ENCODE measurements at regions not wholly inside any gene's neighbourhood (a gene's known extent, or its start where the extent isn't known, plus 50 kb on each side); places are given as distances from the start of the nearest gene placed in this dataset.

GRCh38 chr5:174608631-174609097 lies 115.7 kb upstream of the MSX2 start:
- no peak overlapping the region for H2AK5ac ChIP-seq (ENCODE audit: low read depth, low read length)
- no peak overlapping the region for H3K14ac ChIP-seq (ENCODE audit: insufficient read length)
- no peak overlapping the region for H4K5ac ChIP-seq (ENCODE audit: insufficient read length, low read depth, low read length)
- TF ChIP-seq MAFK (IDR thresholded peaks at IDR 0.05; ENCODE audit: low read depth, low read length) = peak; percentile 80
- no peak for TF ChIP-seq GTF2F1 (IDR thresholded peaks at IDR 0.05; ENCODE audit: borderline replicate concordance, low read depth, low read length)
- POLR2A ChIA-PET (ENCODE audit: partially characterized antibody) = no interaction called here
- H3K18ac ChIP-seq (ENCODE audit: extremely low read depth, low read length) = no peak overlapping the region
- no peak overlapping the region for H2BK15ac ChIP-seq (ENCODE audit: low read length)
- CTCF ChIA-PET (ENCODE audit: partially characterized antibody) = interaction anchor here (1.5 kb wide), 1 partner anchor 27 kb away, joined by 5 read pairs; no protein-coding TSS in a partner anchor
- H3K27ac ChIP-seq (ENCODE audit: low read depth, low read length) = no peak overlapping the region
- H3K79me1 ChIP-seq (ENCODE audit: low read depth, low read length) = no peaks in the 10 kb centered on the region
- H3K4me2 ChIP-seq (ENCODE audit: insufficient read depth in 1 of 2, low read depth in 2 of 2, low read length in 2 of 2) = no peak overlapping the region
- H4K8ac ChIP-seq (ENCODE audit: extremely low read depth, insufficient read depth, low read length) = peak overlapping the region; percentile 19; the same call in 1 of the 2 replicates
- FAIRE-seq (no peak), DNase-seq (ENCODE audit: low read depth in 1 of 2, low spot score in 2 of 2) (no peak)
- H3K23ac ChIP-seq (ENCODE audit: insufficient read length) = no peak overlapping the region
- no peak overlapping the region for H2BK120ac ChIP-seq (replicated peaks; ENCODE audit: low read depth, low read length)
- H3K9ac ChIP-seq (replicated peaks in 1 of 4; ENCODE audit: extremely low read depth in 1 of 4, low read depth in 3 of 4, low read length in 3 of 4) = no peak overlapping the region
- H4K20me1 ChIP-seq (replicated peaks in 1 of 2; ENCODE audit: control insufficient read depth in 1 of 2, insufficient read depth in 2 of 2, low read length in 2 of 2) = no peaks in the 10 kb centered on the region
- no peaks in the 10 kb centered on the region for H3K27me3 ChIP-seq (replicated peaks in 1 of 4; ENCODE audit: control insufficient read depth in 3 of 4, extremely low read depth in 1 of 4, insufficient read depth in 3 of 4, low read length in 3 of 4)
- 82% methylated on average over 14 of the region's 14 CpGs; no CpG with 5 or more reads in 1 of the 2 experiments for WGBS, 2 experiments (ENCODE audit: extremely low coverage in 1 of 2, insufficient coverage in 1 of 2, insufficient read length in 1 of 2, insufficient replicate concordance in 2 of 2, low coverage in 1 of 2, low lambda C conversion rate in 2 of 2, missing lambda C conversion rate in 1 of 2)
- no peaks in the 10 kb centered on the region for H3K4me1 ChIP-seq (replicated peaks in 1 of 4; ENCODE audit: control insufficient read depth in 3 of 4, insufficient read depth in 4 of 4, low read length in 3 of 4)
- no peak overlapping the region for H3K56ac ChIP-seq (replicated peaks; ENCODE audit: insufficient read length, low read depth, low read length)
- H3K36me3 ChIP-seq (ENCODE audit: control insufficient read depth in 2 of 4, insufficient read depth in 4 of 4, low read length in 3 of 4) = no peaks in the 10 kb centered on the region
- H3K79me2 ChIP-seq (ENCODE audit: control insufficient read depth in 1 of 2, insufficient read depth in 2 of 2, low read length in 2 of 2) = no peaks in the 10 kb centered on the region
- no peak overlapping the region for H4K91ac ChIP-seq (replicated peaks; ENCODE audit: insufficient read length, low read length)
- H2BK12ac ChIP-seq (ENCODE audit: low read depth, low read length) = 0 out of 2 replicates have a peak overlapping the region, but pooled peaks have one; percentile 17
- H3K9me3 ChIP-seq (ENCODE audit: insufficient read depth in 2 of 2, low read depth in 1 of 2, low read length in 1 of 2) = peaks cover 0 to 3% of the 10 kb centered on the region in 2 experiments; a peak in 1 of 4 replicates
- no peak overlapping the region for H3K4me3 ChIP-seq (ENCODE audit: extremely low read depth in 1 of 4, insufficient read depth in 2 of 4, low read depth in 3 of 4, low read length in 4 of 4)
- no peak overlapping the region for H2BK20ac ChIP-seq (ENCODE audit: low read length)
- no peaks in the 10 kb centered on the region for H3K23me2 ChIP-seq (ENCODE audit: low read depth, low read length)
- no peak overlapping the region for H3K4ac ChIP-seq (replicated peaks; ENCODE audit: insufficient read length, low read depth, low read length)
- H2AFZ ChIP-seq (ENCODE audit: low read length) = no peak overlapping the region
- H2BK5ac ChIP-seq (ENCODE audit: low read depth, low read length) = no peak overlapping the region
